Left lung (tissue), 4 donors: ENCODE measurements at regions not wholly inside any gene's neighbourhood (a gene's known extent, or its start where the extent isn't known, plus 50 kb on each side); places are given as distances from the start of the nearest gene placed in this dataset.

Source experiments
- ATAC-seq: fragments of 200-7000 bp; cut with Tn5 transposase; one replicate; pipeline ENCODE4 v1.9.1; 2020; ENCODE audit warnings: moderate library complexity
- DNase-seq, 4 donors: peaks; one replicate each; pipeline ENCODE4 v3.0.0-alpha.2; 2013 to 2020
- H3K27ac ChIP-seq, 2 donors: fragments of 200-600 bp; sonication (generic) in 1 of 2; one replicate each; pipeline versions ENCODE4 v1.5.0 to v1.8.0; 2020 to 2021
- H3K27me3 ChIP-seq, 2 donors: fragments of 200-600 bp; sonication (generic) in 1 of 2; one replicate each; pipeline versions ENCODE4 v1.5.0 to v1.8.0; 2020 to 2021
- H3K36me3 ChIP-seq, 2 donors: fragments of 200-600 bp; sonication (generic) in 1 of 2; one replicate each; pipeline versions ENCODE4 v1.5.0 to v1.8.0; 2020 to 2021
- H3K4me1 ChIP-seq, 2 donors: fragments of 200-600 bp; one replicate each; pipeline ENCODE4 v1.8.0; 2021
- H3K4me3 ChIP-seq, 2 donors: fragments of 200-600 bp; sonication (generic) in 1 of 2; one replicate each; pipeline versions ENCODE4 v1.5.0 to v1.8.0; 2020 to 2021; ENCODE audit warnings: mild to moderate bottlenecking in 1 of 2
- H3K9me3 ChIP-seq, 2 donors: fragments of 200-600 bp; sonication (generic) in 1 of 2; one replicate each; pipeline versions ENCODE4 v1.5.0 to v1.8.0; 2020 to 2021
- intact Hi-C, 2 donors: fragments of 100-400 bp; cut with DNase I; formaldehyde crosslinking; loops; one replicate each; pipeline versions ENCODE4 v1.11.2 to v1.14.2; 2022
- TF ChIP-seq, protein P1 (sequence below), 2 donors: fragments of 200-600 bp; sonication (generic) in 1 of 2; IDR thresholded peaks; one replicate each; pipeline versions ENCODE4 v1.5.0 to v1.8.0; 2021; ENCODE audit warnings: antibody characterized with exemption in 2 of 2
- donor health status: DM: no; HTN: yes; CAD: no.
- donor health status: DM: no; HTN: no; CAD: no.

DNA sequence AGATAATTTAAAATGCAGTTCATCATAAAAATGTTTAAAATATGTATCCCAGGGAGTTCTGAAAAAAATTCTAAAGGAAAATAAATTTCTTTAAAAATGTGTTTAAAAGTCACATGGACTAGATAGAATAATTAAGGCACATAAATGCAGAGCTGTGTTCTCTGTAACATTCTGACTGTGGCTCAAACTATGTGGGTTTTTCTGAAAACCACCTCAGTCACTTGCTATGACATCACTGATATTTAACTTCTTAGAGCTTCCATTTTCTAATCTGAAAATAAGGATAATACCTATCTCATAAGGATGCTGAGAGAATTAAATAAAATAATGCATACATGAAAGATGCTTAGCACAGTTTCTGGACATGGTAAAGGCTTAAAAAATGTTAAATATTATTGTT lies 107.3 kb downstream of the SLC41A2 start:
- intact Hi-C loops = no loop called here
- TF ChIP-seq, protein P1, sequence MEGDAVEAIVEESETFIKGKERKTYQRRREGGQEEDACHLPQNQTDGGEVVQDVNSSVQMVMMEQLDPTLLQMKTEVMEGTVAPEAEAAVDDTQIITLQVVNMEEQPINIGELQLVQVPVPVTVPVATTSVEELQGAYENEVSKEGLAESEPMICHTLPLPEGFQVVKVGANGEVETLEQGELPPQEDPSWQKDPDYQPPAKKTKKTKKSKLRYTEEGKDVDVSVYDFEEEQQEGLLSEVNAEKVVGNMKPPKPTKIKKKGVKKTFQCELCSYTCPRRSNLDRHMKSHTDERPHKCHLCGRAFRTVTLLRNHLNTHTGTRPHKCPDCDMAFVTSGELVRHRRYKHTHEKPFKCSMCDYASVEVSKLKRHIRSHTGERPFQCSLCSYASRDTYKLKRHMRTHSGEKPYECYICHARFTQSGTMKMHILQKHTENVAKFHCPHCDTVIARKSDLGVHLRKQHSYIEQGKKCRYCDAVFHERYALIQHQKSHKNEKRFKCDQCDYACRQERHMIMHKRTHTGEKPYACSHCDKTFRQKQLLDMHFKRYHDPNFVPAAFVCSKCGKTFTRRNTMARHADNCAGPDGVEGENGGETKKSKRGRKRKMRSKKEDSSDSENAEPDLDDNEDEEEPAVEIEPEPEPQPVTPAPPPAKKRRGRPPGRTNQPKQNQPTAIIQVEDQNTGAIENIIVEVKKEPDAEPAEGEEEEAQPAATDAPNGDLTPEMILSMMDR (IDR thresholded peaks at IDR 0.05) = no peak
- no peaks in the 10 kb centered on the region for H3K36me3 ChIP-seq
- H3K4me3 ChIP-seq = no peak overlapping the region
- ATAC-seq (no peak), DNase-seq (no peak)
- H3K27ac ChIP-seq = no peak overlapping the region
- no peaks in the 10 kb centered on the region for H3K9me3 ChIP-seq
- no peaks in the 10 kb centered on the region for H3K27me3 ChIP-seq
- H3K4me1 ChIP-seq = no peaks in the 10 kb centered on the region

DNA sequence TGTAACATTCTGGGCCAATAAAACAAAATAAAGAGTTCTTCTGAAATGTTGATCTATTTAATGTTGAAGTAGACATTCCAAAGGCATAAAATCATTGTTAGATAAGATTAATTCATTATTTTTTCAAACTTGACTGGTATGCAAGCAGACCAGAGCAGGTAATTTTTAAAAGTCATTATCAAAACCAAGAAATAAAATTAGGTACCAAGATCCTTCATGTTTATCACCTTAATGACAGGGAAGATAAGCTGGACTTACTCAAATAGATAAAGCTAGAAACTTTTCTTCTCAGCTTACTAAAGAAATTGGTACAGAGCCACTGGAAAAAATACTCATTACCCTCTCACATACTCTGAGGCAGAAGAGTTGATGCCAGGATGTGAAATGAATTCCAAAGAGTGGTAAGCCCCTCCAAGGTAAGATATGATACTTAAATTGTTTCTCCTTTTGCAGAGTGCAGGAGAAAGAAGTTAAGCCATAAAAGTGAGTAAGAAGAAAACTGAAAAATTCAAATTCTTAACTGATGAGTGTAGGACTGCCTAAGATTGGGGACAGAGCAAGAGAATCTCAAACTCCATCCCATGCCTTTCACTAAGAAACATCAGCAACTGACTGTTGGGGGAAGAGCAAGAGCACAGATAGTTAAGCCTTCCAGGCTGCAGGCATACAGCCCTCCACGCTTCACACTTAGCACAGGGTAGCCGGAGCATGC lies 111.9 kb downstream of the SLC41A2 start:
- ATAC-seq = no peak
- intact Hi-C loops = no loop called here
- TF ChIP-seq, protein P1 (IDR thresholded peaks at IDR 0.05) = no peak

DNA sequence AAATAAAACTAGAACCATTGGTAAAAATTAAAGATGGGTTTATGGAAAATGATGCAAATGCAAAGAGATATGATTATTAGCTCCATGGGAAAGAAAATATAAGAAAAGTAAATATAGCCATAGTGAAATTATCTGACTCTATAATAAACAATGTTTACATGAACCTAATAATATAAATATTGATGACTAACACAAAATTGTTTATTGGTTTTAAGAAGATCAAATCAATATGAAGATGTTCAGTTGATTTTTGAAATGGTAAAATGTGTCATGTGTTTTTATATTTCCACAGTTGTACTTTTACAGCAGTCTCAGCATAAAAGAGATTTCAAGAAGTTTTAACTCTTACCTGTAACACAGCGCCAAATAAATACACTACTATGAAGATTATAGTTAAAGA lies 114.0 kb downstream of the SLC41A2 start:
- ATAC-seq (no peak), DNase-seq (no peak)
- H3K36me3 ChIP-seq = no peaks in the 10 kb centered on the region
- H3K27me3 ChIP-seq = no peaks in the 10 kb centered on the region
- intact Hi-C loops = no loop called here
- no peaks in the 10 kb centered on the region for H3K4me1 ChIP-seq
- H3K27ac ChIP-seq = no peak overlapping the region
- TF ChIP-seq, protein P1 (IDR thresholded peaks at IDR 0.05) = no peak
- H3K4me3 ChIP-seq = no peak overlapping the region
- H3K9me3 ChIP-seq = no peaks in the 10 kb centered on the region

More for the DNA sequence above, 111.9 kb downstream of the SLC41A2 start:
- Histone ChIP-seq H3K36me3 (no peaks in the 10 kb centered on the region), H3K27ac (no peak overlapping the region), H3K4me1 (no peaks in the 10 kb centered on the region), H3K27me3 (no peaks in the 10 kb centered on the region), H3K9me3 (no peaks in the 10 kb centered on the region), H3K4me3 (no peak overlapping the region)
- no peak for DNase-seq

DNA sequence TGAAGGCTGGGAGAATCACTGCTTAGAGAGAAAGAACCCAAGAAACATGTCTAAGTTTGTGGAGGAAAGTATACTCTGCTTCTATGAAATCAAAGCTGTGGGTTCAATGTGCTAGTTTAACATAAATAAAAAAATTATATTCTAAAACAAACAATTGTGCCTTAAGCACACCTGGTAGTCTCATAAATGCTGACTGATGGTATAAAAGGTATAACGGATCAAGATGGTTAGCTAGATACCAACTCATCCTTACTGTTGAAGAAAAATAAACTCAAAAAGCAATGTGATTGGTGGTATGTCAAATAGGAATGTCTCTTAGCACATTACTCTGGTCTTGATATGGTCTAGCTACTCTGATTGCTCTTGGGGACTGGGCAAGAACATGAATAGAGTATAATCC lies 117.8 kb downstream of the SLC41A2 start:
- DNase-seq (no peak), ATAC-seq (no peak)
- H3K27me3 ChIP-seq = no peaks in the 10 kb centered on the region
- intact Hi-C loops = no loop called here
- no peak overlapping the region for H3K4me3 ChIP-seq
- no peak overlapping the region for H3K27ac ChIP-seq
- TF ChIP-seq, protein P1 (IDR thresholded peaks at IDR 0.05) = no peak
- no peaks in the 10 kb centered on the region for H3K4me1 ChIP-seq
- no peaks in the 10 kb centered on the region for H3K36me3 ChIP-seq
- H3K9me3 ChIP-seq = no peaks in the 10 kb centered on the region

DNA sequence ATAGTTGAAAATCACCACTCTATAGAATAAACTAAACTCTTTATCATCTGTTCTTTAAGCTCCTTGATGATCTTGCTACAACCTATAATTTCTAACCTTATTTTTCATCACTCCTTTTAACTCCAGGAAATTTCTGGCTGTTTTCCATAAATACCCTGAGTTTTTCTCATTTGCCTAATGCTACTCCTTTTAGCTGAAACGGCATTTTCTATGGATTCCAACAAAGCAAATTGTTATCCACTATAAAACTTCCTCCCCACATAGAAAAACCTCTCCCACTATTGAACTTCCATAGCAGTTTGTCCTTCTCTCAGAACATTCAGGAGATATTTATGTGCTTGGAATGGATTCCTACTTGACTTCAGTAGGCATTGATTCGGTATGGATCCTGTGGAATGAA lies 122.8 kb downstream of the SLC41A2 start:
- no peaks in the 10 kb centered on the region for H3K27me3 ChIP-seq
- no peak for ATAC-seq

More for the DNA sequence above, 122.8 kb downstream of the SLC41A2 start:
- no peak overlapping the region for H3K27ac ChIP-seq
- H3K9me3 ChIP-seq = no peaks in the 10 kb centered on the region
- TF ChIP-seq, protein P1 (IDR thresholded peaks at IDR 0.05) = no peak
- no peaks in the 10 kb centered on the region for H3K4me1 ChIP-seq
- no peaks in the 10 kb centered on the region for H3K36me3 ChIP-seq
- intact Hi-C loops = no loop called here
- DNase-seq = no peak
- no peak overlapping the region for H3K4me3 ChIP-seq
